ENCODE measurements at regions not wholly inside any gene's neighbourhood (a gene's known extent, or its start where the extent isn't known, plus 50 kb on each side); places are given as distances from the start of the nearest gene placed in this dataset.

GRCh38 chr2:117071556-117072102 is 742.9 kb upstream of the DDX18 start:
- TF ChIP-seq EZH2phosphoT487 (IDR thresholded peaks at IDR 0.05) (no peak), EZH2 (IDR thresholded peaks at IDR 0.05) (no peak), CTCF (IDR thresholded peaks at IDR 0.05) (no peak)

Data from neural progenitor cell (in vitro differentiated cells).